NCI-H2196 treated with DMSO at 0.1 percent for 48 hours (cell line): ENCODE measurements at regions not wholly inside any gene's neighbourhood (a gene's known extent, or its start where the extent isn't known, plus 50 kb on each side); places are given as distances from the start of the nearest gene placed in this dataset.
"Not testable (repeated sequence)": the region's sequence is repeated elsewhere in the genome, so short reads cannot be mapped to it uniquely, and the experiment has no call there.

ENCODE experiments used
- DNase-seq: peaks from one replicate; lab custom pipeline; 2025; ENCODE audit not compliant: unreplicated experiment; lab: John Stamatoyannopoulos, UW

DNA sequence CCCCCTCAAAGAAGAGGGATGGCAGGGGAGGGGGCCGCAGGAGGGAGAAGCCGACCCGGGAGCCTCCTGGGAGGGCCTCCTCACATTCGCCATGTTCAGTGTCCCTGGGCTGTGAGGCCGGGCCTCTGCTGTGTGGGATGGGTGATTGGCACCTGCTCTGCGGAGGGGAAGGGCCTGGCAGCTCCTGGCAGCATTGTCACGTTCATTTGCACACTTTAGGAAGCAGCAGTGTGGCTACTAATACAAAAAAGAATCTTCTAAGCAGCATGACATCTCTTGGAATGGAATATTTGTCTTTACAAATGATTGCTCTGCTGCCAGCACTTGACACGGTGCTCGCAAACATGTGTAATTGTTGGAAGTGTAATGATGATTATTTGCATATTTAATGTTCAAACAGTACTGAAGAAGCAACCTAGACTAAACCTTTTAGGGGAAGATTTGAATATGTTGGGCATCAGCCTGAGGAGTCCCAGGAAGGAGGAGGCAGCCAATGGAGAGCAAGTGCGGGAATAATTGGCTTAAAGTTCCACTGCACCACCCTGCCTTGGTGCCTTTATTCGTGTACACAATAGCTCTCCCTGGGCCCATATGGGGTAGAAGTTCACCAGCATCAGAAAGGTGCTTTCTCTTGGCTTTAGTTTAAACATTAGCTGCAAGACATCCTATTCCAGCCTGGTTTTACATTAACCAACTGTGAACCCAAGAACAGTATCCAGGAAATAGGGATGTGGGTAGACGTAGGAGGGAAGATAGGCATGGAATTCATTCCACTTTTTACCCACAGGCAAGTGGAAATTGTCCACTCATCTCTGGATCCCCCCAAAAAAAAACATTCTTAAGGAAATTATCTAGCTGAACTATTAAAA, 404.9 kb downstream of the TMEM182 start:
- DNase-seq: no peak

- DNase-seq: no peak
Observed at GRCh38 chr2:103167599-103167998, 405.8 kb downstream of the TMEM182 start.

DNA sequence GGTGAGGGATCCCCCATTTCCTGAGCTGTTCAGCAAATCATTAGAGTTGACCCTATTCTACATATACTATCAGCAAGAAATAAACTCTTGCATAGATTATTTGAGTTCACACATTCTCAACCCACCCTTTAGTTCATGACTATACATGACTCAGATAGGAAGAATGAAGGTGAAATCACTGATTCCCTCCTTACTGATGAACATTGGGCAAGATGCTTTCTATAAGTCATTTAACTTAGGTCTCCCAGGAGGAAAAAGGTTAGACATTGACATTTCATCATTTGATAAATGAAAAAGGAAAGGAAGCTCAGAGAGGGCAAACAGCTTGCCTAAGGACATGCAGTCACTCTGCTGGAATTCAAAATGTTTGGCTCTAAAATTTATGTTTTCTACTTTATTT, 408.0 kb downstream of the TMEM182 start:
- DNase-seq: no peak

DNA sequence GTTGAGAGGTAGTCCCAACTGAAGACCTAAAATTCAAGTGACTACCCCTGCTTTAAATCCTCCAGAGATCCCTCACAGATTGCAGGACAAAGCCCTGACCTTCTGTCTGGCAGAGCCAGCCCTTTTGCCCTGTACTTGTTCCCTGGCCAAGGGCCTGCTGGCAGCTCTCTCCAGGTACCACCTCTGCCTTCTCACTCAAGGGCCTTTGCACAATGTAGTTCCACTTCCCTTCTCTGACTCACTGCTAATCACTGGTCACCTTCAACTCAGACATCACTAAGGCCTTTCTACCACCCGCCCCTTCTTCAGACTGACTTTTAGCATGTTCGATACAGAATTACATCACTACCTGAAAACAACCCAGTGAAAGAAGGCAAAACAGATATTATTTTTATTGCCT, 411.0 kb downstream of the TMEM182 start:
- DNase-seq: no peak

- DNase-seq: no peak
Observed at GRCh38 chr2:103174711-103175110, 412.9 kb downstream of the TMEM182 start.

DNA sequence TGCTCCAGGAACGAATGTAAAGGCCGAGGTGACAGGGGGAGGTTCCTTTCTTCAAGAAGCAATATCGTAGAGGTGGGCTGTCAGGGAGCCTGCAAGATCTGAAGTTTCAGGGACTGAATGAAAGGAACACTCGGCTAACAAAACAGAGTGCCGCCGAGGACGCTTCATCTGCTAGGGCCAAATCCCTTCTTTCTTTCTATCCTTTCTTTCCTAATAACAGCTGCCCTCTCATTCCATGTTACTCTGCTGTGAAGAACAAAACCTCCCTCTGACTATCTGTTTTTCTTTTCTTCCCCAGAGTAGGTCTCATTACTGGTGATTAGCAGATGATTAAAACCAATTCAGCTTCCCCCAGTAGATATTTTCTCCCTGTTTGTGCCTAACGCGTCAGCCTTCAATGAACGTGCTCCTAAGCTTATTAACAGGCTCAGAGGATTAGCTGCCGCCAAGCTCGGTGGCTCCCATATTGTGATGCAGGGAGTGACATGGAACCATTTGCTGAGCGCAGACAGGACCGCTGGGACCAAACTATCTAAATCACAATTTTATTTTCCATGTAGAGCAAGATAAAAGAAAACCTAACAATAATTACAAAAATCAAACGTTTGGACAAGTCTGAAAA, 414.6 kb downstream of the TMEM182 start:
- DNase-seq: no peak

GRCh38 chr2:103179798-103180197, 418.0 kb downstream of the TMEM182 start:
- no peak for DNase-seq

DNA sequence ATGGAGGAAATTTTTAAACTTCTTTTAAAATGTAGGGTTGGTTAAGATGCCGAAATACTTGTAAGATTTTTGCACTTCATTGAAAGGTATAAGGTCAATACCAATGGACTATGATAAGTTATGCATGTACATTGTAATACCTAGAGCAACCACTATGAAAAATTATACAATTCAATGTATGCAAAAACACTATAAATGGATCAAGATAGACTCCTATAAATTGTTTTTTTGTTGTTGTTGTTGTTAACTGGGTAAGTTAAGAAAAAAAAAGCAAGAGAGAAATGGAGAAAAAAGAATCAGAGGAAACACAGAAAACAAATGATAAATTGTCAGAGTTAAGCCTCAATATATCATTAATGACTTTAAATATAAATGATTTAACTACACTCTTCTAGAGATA, 421.2 kb downstream of the TMEM182 start:
- no peak for DNase-seq

GRCh38 chr2:103196802-103197201, 435.0 kb downstream of the TMEM182 start:
- no peak for DNase-seq

DNA sequence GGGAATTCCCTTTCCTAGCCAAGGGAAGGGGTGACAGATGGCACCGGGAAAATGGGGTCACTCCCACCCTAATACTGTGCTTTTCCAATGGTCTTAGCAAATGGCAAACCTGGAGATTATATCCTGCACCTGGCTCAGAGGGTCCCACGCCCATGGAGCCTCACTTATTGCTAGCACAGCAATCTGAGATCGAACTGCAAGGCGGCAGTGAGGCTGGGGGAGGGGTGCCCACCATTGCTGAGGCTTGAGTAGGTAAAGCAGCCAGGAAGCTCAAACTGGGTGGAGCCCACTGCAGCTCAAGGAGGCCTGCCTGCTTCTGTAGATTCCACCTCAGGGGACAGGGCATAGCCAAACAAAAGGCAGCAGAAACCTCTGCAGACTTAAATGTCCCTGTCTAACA, 438.9 kb downstream of the TMEM182 start:
- DNase-seq: not testable (repeated sequence)

DNA sequence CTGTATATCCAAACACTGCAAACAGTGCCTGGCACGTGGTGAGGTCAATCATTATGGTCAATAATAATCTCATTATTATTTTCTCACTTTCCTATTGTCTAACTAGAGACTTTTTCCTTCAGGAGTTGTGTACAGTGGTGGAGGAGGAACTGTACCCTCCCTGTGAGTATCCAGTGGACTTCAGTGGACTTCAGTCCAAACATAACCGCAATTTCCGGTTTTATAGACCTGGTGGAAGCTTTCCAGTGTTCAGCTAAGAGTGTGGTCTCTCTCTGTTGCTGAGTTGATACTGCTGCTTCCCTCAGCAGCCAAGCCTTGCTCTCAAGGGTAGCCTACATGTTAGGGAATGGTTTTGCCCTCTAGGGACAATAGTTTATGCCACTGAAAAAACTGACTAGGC, 447.1 kb downstream of the TMEM182 start:
- DNase-seq: no peak

DNA sequence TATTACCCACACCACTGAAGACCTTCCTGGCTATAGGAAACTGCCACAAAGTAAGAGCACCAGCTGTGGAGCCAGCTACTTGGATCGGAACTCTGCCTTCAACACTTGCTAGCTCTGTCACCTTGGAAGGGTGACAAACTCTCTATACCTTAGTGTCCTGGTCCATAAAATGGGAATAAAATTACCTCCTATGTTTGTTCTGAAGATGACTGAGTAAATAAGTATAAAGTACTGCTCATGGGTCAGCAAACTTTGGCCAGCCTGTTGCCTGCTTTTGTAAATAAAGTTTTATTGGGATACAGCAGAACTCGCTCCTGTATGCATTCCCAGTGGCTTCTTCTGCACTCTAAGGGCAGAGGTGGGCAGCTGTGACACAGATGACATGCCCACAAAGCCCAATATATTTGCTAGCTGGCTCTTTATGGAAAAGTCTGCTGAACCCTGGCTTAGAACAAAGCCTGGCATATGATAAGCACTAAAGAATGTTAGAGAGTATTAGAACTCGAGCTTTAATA, 451.3 kb downstream of the TMEM182 start:
- no peak for DNase-seq

- no peak for DNase-seq
Observed at GRCh38 chr2:103218516-103218915, 456.7 kb downstream of the TMEM182 start.

GRCh38 chr2:103219398-103219797, 457.6 kb downstream of the TMEM182 start:
- no peak for DNase-seq

DNA sequence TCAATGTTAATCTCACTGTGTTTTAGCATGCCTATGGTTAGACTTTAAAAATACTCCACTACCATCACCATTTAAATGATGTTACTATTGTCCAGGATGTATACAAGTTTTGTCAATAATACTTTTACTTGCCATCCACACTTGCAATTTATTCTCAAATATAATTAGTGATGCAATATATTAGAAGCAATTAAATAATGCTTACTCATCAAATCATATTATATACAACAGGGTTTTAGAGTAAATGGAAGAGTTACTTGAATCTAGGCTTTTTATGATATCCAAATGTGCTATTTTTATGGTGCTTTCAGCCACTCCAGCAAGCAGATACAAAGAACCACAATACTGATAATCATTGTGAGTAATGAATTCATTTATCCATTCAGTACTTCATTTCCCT, 461.1 kb downstream of the TMEM182 start:
- DNase-seq: no peak

DNA sequence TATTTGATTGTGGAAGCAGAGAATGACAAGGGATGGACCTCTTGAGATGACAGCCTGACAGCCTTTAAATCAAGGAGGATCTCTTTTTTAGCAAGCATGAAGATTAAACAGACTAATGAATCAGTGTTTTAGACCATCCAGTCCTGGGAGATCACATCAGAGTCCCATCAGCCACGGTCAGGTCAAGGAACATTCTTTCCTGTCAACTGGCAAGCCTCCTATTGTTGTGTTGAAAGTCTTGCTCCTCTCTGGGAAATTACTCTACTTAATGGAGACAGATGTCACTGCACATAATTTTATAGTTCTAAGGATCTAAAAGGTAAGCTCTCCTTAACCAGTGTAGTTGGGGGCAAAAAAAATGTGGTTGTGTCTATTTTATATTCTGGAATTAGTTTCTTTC, 469.0 kb downstream of the TMEM182 start:
- no peak for DNase-seq

- DNase-seq: no peak
Observed at GRCh38 chr2:103232865-103233264, 471.0 kb downstream of the TMEM182 start.

- no peak for DNase-seq
Observed at GRCh38 chr2:103233691-103234090, 471.9 kb downstream of the TMEM182 start.

GRCh38 chr2:103235283-103235682, 473.5 kb downstream of the TMEM182 start:
- no peak for DNase-seq

DNA sequence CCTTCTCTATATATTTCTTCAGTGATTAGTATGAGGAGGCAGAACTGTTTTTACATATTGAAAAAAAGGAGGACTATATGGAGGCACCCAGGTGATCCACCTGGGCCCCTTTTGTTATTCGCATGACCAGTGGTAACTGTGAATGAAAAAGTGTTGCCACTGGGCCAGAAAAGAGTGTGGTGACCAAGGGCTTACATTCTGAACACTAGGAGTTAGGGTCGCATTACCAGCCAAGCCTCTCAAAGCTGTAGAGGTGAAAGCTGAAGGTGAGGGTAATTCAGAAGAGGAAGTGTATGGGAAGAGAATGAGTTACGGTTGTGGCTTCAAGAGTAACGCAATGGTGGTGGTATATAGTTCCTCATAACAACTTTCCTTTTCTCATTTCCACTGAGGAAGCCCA, 487.6 kb downstream of the TMEM182 start:
- DNase-seq: no peak

DNA sequence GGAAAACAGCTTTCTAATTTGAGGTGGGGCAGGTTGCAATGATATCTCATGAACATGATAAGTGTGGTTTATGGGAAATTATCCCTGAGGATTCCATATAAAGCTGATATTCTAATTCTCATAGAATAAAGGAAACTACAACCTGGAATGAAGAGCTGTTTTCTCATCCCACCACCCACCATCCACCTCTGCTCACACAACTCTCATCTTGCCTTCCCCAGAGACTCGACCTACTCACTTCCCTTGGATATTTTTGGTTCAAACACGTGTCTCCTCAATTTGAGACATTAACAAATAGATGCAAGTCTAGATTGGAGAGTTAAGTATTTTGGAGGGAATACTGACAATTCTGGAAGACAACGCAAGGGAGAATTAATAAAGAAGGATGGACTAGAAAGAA, 490.9 kb downstream of the TMEM182 start:
- no peak for DNase-seq

DNA sequence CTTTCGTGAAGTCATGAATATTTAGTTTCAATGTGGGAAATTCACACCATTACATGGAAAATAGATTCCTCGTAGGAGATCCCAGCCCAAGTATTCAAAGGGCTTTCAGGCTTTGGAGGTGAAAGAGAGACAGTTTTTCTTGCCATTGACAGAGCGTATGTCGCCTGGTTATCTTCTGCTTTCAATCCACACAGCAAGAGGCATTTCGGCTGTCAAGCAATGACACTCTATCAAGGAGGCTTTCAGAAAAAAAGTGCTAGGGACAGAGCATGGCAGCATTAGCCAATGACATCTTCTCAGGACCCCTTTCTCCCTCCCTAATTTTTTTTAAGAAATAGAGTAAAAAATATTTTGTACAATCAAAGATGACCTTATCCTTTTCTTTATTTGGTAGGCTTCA, 492.8 kb downstream of the TMEM182 start:
- no peak for DNase-seq
